Type B pancreatic cell (in vitro differentiated cells): ENCODE measurements at regions not wholly inside any gene's neighbourhood (a gene's known extent, or its start where the extent isn't known, plus 50 kb on each side); places are given as distances from the start of the nearest gene placed in this dataset.

Experiments
- DNase-seq: peaks from one replicate; pipeline ENCODE4 v3.0.0; 2021; ENCODE audit warnings: mixed read lengths; ENCODE audit not compliant: unreplicated experiment; ENCODE audit errors: extremely low spot score
- H3K27ac Mint-ChIP-seq: 2 replicates; pipeline ENCODE4 v1.8.0; 2021; ENCODE audit warnings: mild to moderate bottlenecking, mixed read lengths
- H3K27me3 Mint-ChIP-seq: 2 replicates; pipeline ENCODE4 v1.8.0; 2021; ENCODE audit warnings: mixed read lengths
- H3K36me3 Mint-ChIP-seq: 2 replicates; pipeline ENCODE4 v1.8.0; 2021; ENCODE audit warnings: mixed read lengths
- H3K4me1 Mint-ChIP-seq: one replicate; pipeline ENCODE4 v1.8.0; 2021; ENCODE audit warnings: mixed read lengths; ENCODE audit not compliant: unreplicated experiment
- H3K4me3 Mint-ChIP-seq: 2 replicates; pipeline ENCODE4 v1.8.0; 2021; ENCODE audit warnings: mild to moderate bottlenecking, mixed read lengths
- H3K9me3 Mint-ChIP-seq: 2 replicates; pipeline ENCODE4 v1.8.0; 2021; ENCODE audit warnings: mixed read lengths
- CTCF ChIP-seq: fragments of 200-600 bp; sonication (generic); conservative IDR thresholded peaks from 2 replicates; pipeline ENCODE4 v1.5.0; 2021; ENCODE audit warnings: antibody characterized with exemption, mild to moderate bottlenecking

- Mint-ChIP-seq H3K9me3 (peaks cover 5% of the 10 kb centered on the region), H3K27ac (no peak overlapping the region), H3K36me3 (no peaks in the 10 kb centered on the region), H3K4me3 (no peak overlapping the region), H3K4me1 (no peaks in the 10 kb centered on the region), H3K27me3 (no peaks in the 10 kb centered on the region)
- DNase-seq = no peak
- TF ChIP-seq CTCF = no peak
Measured at GRCh38 chr3:31048143-31048542, 153.7 kb upstream of the GADL1 start.

- TF ChIP-seq CTCF = no peak
- H3K27me3 Mint-ChIP-seq = no peaks in the 10 kb centered on the region
- H3K36me3 Mint-ChIP-seq = no peaks in the 10 kb centered on the region
- no peak overlapping the region for H3K4me3 Mint-ChIP-seq
- no peaks in the 10 kb centered on the region for H3K4me1 Mint-ChIP-seq
- no peak for DNase-seq
- no peak overlapping the region for H3K27ac Mint-ChIP-seq
- H3K9me3 Mint-ChIP-seq = peaks cover 5% of the 10 kb centered on the region
Measured at GRCh38 chr3:31050296-31050695, 155.8 kb upstream of the GADL1 start.

GRCh38 chr3:31051226-31051625, 156.8 kb upstream of the GADL1 start:
- no peaks in the 10 kb centered on the region for H3K27me3 Mint-ChIP-seq
- H3K4me1 Mint-ChIP-seq = no peaks in the 10 kb centered on the region
- peak overlapping the region; percentile 15 for H3K27ac Mint-ChIP-seq
- no peak for DNase-seq
- no peaks in the 10 kb centered on the region for H3K36me3 Mint-ChIP-seq
- TF ChIP-seq CTCF = no peak
- no peak overlapping the region for H3K4me3 Mint-ChIP-seq
- H3K9me3 Mint-ChIP-seq = peaks cover 5% of the 10 kb centered on the region

GRCh38 chr3:31053299-31053698, 158.8 kb upstream of the GADL1 start:
- Mint-ChIP-seq H3K36me3 (no peaks in the 10 kb centered on the region), H3K9me3 (no peaks in the 10 kb centered on the region), H3K27me3 (no peaks in the 10 kb centered on the region), H3K4me3 (no peak overlapping the region), H3K27ac (no peak overlapping the region), H3K4me1 (no peaks in the 10 kb centered on the region)
- no peak for DNase-seq
- TF ChIP-seq CTCF = no peak

GRCh38 chr3:31054032-31054431, 159.6 kb upstream of the GADL1 start:
- no peak for TF ChIP-seq CTCF
- Mint-ChIP-seq H3K4me3 (no peak overlapping the region), H3K27ac (no peak overlapping the region), H3K4me1 (no peaks in the 10 kb centered on the region), H3K36me3 (no peaks in the 10 kb centered on the region), H3K27me3 (no peaks in the 10 kb centered on the region), H3K9me3 (no peaks in the 10 kb centered on the region)
- DNase-seq = no peak

GRCh38 chr3:31055757-31056156, 161.3 kb upstream of the GADL1 start:
- Mint-ChIP-seq H3K27me3 (no peaks in the 10 kb centered on the region), H3K4me3 (no peak overlapping the region), H3K4me1 (no peaks in the 10 kb centered on the region), H3K36me3 (peaks cover 3% of the 10 kb centered on the region), H3K9me3 (no peaks in the 10 kb centered on the region), H3K27ac (no peak overlapping the region)
- no peak for TF ChIP-seq CTCF
- no peak for DNase-seq
